ENCODE measurements at regions not wholly inside any gene's neighbourhood (a gene's known extent, or its start where the extent isn't known, plus 50 kb on each side); places are given as distances from the start of the nearest gene placed in this dataset.

- TF ChIP-seq CTCF (IDR thresholded peaks at IDR 0.05; ENCODE audit: low read depth, low read length), result no peak
- TF ChIP-seq POLR2A (IDR thresholded peaks at IDR 0.05; ENCODE audit: extremely low read depth, insufficient read length), result no peak
Observed at GRCh38 chr9:79989079-79989478, 417.3 kb downstream of the TLE4 start.
